GM06990 (cell line): ENCODE measurements at regions not wholly inside any gene's neighbourhood (a gene's known extent, or its start where the extent isn't known, plus 50 kb on each side); places are given as distances from the start of the nearest gene placed in this dataset.

Experiments
- DNase-seq: peaks from one replicate; pipeline ENCODE4 v3.0.0-alpha.2; 2011; ENCODE audit not compliant: insufficient read length; ENCODE audit errors: extremely low read depth
- H3K27me3 ChIP-seq: replicated peaks from 2 replicates; pipeline ENCODE4 v1.6.0; 2011; ENCODE audit warnings: low read length; ENCODE audit not compliant: control insufficient read depth, insufficient read depth
- H3K36me3 ChIP-seq: 2 replicates; pipeline ENCODE4 v1.5.1; 2011; ENCODE audit warnings: low read length; ENCODE audit not compliant: control insufficient read depth, insufficient read depth
- H3K4me3 ChIP-seq: replicated peaks from 2 replicates; pipeline ENCODE4 v1.5.1; 2011; ENCODE audit warnings: low read depth, mild to moderate bottlenecking, control low read depth, low read length
- TF ChIP-seq, protein P1 (sequence below): IDR thresholded peaks from 2 replicates; pipeline ENCODE4 v1.5.1; 2011; ENCODE audit warnings: low read length, control low read depth, mild to moderate bottlenecking, inconsistent platforms; ENCODE audit not compliant: insufficient read depth, poor library complexity, severe bottlenecking

DNA sequence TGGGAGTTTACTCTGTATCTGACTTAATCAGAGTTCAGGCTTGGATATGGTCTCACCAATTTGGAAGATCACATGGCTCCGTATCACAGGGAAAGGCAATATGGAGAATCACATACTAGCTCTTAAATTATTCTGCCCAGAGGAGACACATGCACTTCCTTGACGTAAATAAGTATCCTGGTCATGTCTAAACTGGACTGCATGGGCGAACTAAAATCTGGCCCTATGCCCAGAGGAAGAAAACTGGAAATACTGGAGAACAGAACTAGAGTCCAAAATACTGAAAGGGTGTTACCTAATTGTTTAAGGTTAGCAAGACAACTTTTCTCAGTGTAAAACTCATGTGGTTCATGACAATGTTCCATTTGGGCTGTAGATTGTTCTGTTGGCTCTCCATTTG, 832.3 kb downstream of the RAB28 start:
- no peak overlapping the region for H3K4me3 ChIP-seq
- TF ChIP-seq, protein P1, sequence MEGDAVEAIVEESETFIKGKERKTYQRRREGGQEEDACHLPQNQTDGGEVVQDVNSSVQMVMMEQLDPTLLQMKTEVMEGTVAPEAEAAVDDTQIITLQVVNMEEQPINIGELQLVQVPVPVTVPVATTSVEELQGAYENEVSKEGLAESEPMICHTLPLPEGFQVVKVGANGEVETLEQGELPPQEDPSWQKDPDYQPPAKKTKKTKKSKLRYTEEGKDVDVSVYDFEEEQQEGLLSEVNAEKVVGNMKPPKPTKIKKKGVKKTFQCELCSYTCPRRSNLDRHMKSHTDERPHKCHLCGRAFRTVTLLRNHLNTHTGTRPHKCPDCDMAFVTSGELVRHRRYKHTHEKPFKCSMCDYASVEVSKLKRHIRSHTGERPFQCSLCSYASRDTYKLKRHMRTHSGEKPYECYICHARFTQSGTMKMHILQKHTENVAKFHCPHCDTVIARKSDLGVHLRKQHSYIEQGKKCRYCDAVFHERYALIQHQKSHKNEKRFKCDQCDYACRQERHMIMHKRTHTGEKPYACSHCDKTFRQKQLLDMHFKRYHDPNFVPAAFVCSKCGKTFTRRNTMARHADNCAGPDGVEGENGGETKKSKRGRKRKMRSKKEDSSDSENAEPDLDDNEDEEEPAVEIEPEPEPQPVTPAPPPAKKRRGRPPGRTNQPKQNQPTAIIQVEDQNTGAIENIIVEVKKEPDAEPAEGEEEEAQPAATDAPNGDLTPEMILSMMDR: no peak
- H3K27me3 ChIP-seq: no peaks in the 10 kb centered on the region
- DNase-seq: no peak
- no peaks in the 10 kb centered on the region for H3K36me3 ChIP-seq

DNA sequence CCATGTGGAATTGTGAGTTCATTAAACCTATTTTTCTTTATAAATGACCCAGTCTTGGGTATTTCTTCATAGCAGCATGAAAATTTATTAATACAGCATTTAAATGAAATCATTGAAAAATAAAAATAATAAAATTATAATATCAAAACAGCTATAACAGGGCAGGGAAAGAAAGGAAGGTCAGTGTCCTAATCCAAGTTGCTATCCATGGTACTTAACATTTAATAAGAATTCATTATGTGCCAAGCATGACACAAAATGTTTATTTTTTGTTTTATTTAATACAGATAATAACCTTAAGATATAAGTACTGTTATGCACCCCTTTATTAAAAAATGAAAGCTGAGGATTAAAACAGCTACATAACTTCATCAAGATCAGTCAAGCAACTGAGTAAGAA, 838.4 kb downstream of the RAB28 start:
- Histone ChIP-seq H3K4me3 (no peak overlapping the region), H3K36me3 (no peaks in the 10 kb centered on the region), H3K27me3 (no peaks in the 10 kb centered on the region)
- TF ChIP-seq, protein P1: no peak
- DNase-seq: no peak

DNA sequence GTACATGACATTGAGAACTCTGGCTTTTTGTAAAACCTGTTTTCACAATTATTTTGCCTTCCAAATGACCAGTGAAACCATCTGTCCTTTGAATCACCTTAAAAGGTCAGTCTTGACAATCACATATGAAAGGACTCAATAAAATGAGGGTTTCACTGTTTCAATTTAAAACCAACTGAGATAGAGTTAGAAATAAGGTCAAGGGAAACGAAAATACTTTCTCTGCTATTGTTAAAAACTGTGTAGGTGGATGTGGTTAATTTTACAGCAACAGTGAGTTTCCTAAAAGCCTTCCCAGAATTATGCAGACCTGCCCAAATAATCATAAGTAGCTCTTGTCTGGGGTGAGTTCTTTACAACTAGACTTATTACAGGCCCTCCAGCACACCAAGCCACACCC, 839.9 kb downstream of the RAB28 start:
- TF ChIP-seq, protein P1: no peak
- H3K36me3 ChIP-seq: no peaks in the 10 kb centered on the region
- H3K4me3 ChIP-seq: no peak overlapping the region
- H3K27me3 ChIP-seq: no peaks in the 10 kb centered on the region
- DNase-seq: no peak

DNA sequence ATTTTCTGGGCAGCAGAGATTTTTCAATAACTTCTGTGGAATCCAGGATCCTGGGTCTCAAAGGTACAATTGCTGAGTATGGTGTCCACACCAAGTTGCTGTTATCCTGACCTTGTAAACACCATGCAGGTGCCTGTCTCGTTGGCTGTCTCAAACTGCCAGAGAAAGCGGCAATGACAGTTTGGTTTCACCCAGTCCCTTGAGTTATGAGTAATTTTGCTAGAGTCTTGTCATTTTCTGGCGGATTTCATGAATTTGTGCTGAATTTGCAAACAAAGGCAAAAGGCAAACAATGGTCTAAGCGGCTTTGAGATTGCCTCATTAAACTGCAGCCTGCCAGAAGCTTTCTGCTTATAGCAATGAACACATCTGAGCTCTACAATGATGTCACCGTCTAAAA, 847.9 kb downstream of the RAB28 start:
- Histone ChIP-seq H3K36me3 (no peaks in the 10 kb centered on the region), H3K27me3 (no peaks in the 10 kb centered on the region), H3K4me3 (no peak overlapping the region)
- DNase-seq: no peak
- TF ChIP-seq, protein P1: no peak

DNA sequence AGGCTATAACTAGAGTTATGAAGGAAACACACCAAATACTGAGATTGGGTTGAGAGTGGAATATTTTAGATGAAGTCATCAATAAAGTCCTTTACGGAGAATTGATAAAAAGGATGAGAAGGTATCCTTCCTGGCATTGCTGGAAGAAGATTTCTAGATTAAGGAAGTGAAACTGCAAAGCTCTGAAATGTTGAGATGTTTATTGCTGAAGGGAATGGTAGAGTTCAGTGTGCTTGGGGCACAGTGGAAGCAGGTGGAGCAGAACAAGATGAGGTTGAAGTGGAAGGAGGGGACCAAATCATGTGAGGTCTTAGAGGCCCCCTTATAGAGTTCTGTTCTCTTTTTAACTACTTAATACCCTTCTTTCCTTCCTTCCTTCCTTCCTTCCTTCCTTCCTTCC, 848.5 kb downstream of the RAB28 start:
- TF ChIP-seq, protein P1: no peak
- H3K36me3 ChIP-seq: no peaks in the 10 kb centered on the region
- no peaks in the 10 kb centered on the region for H3K27me3 ChIP-seq
- no peak overlapping the region for H3K4me3 ChIP-seq
- DNase-seq: no peak

- Histone ChIP-seq H3K4me3 (no peak overlapping the region), H3K36me3 (no peaks in the 10 kb centered on the region), H3K27me3 (no peaks in the 10 kb centered on the region)
- peak; percentile 13 for DNase-seq
- TF ChIP-seq, protein P1: peak; percentile 82
Observed at GRCh38 chr4:12633053-12633651, 851.0 kb downstream of the RAB28 start.
